ENCODE measurements at regions not wholly inside any gene's neighbourhood (a gene's known extent, or its start where the extent isn't known, plus 50 kb on each side); places are given as distances from the start of the nearest gene placed in this dataset.

DNA sequence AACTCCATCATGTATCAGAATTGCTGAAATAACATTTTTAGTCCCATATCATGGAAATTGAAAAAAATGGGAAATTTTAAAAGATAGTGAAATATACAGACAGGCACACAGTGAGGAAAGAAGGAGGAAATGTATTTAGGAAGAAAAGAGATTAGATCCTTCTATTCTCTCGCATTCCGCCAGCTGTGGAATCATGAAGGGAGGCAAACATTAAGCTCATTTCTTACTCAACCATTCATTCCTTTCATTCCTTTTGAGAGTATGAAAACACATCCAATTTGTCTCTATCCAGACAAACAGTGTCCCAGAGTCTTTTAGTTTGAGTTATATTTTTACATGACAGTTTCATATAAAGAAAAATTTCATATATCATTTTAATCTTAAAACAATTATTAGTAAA, 52.5 kb upstream of the KCNMB2 start:
- TF ChIP-seq SIN3A (IDR thresholded peaks at IDR 0.05; ENCODE audit: borderline replicate concordance, insufficient read depth, low read length) (no peak), REST (IDR thresholded peaks at IDR 0.05; ENCODE audit: insufficient read depth in 1 of 2, low read depth in 2 of 2, low read length in 2 of 2) (no peak), POLR2AphosphoS5 (IDR thresholded peaks at IDR 0.05; ENCODE audit: low read depth, low read length) (no peak)
